Fibroblast of villous mesenchyme (primary cell): ENCODE measurements at regions not wholly inside any gene's neighbourhood (a gene's known extent, or its start where the extent isn't known, plus 50 kb on each side); places are given as distances from the start of the nearest gene placed in this dataset.
"Not testable (repeated sequence)": the region's sequence is repeated elsewhere in the genome, so short reads cannot be mapped to it uniquely, and the experiment has no call there.

Experiments used
- DNase-seq: peaks from one replicate; pipeline ENCODE4 v3.0.0-alpha.2; 2010; ENCODE audit warnings: low read depth
- H3K4me3 ChIP-seq: 2 replicates; pipeline ENCODE4 v1.5.1; 2011; ENCODE audit warnings: low read depth, mild to moderate bottlenecking, low read length
- TF ChIP-seq, protein P1 (sequence below): IDR thresholded peaks from 2 replicates; pipeline ENCODE4 v1.5.1; 2012; ENCODE audit warnings: low read depth, mild to moderate bottlenecking, low read length; ENCODE audit not compliant: insufficient read depth

- H3K4me3 ChIP-seq = no peak overlapping the region
- no peak for DNase-seq
- TF ChIP-seq, protein P1, sequence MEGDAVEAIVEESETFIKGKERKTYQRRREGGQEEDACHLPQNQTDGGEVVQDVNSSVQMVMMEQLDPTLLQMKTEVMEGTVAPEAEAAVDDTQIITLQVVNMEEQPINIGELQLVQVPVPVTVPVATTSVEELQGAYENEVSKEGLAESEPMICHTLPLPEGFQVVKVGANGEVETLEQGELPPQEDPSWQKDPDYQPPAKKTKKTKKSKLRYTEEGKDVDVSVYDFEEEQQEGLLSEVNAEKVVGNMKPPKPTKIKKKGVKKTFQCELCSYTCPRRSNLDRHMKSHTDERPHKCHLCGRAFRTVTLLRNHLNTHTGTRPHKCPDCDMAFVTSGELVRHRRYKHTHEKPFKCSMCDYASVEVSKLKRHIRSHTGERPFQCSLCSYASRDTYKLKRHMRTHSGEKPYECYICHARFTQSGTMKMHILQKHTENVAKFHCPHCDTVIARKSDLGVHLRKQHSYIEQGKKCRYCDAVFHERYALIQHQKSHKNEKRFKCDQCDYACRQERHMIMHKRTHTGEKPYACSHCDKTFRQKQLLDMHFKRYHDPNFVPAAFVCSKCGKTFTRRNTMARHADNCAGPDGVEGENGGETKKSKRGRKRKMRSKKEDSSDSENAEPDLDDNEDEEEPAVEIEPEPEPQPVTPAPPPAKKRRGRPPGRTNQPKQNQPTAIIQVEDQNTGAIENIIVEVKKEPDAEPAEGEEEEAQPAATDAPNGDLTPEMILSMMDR = no peak
These were observed 54.2 kb upstream of the PIK3R4 start for GRCh38 chr3:130800829-130801228.

DNA sequence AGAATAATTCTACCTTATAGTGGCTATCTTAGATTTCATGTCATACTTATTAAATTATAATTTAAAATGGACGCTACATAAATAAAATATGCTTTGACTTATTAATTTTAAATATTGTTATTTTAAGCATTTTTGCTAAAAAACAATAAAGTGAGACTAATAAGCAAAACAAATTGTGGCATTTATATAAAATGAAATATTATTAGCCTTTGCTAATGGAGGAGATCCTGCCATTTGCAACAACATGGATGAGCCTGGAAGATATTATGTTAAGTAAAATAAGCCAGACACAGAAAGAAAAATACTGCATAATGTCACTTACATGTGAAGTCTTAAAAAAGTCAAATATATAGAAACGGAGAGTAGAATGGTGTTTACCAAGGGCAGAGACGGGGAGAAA lies 54.8 kb upstream of the PIK3R4 start:
- TF ChIP-seq, protein P1 = no peak
- no peak overlapping the region for H3K4me3 ChIP-seq
- no peak for DNase-seq

- no peak for DNase-seq
- no peak overlapping the region for H3K4me3 ChIP-seq
- TF ChIP-seq, protein P1 = no peak
These were observed 64.9 kb upstream of the PIK3R4 start for GRCh38 chr3:130811557-130811956.

- TF ChIP-seq, protein P1 = no peak
- DNase-seq = no peak
- no peak overlapping the region for H3K4me3 ChIP-seq
These were observed 68.3 kb upstream of the PIK3R4 start for GRCh38 chr3:130814691-130815472.

DNA sequence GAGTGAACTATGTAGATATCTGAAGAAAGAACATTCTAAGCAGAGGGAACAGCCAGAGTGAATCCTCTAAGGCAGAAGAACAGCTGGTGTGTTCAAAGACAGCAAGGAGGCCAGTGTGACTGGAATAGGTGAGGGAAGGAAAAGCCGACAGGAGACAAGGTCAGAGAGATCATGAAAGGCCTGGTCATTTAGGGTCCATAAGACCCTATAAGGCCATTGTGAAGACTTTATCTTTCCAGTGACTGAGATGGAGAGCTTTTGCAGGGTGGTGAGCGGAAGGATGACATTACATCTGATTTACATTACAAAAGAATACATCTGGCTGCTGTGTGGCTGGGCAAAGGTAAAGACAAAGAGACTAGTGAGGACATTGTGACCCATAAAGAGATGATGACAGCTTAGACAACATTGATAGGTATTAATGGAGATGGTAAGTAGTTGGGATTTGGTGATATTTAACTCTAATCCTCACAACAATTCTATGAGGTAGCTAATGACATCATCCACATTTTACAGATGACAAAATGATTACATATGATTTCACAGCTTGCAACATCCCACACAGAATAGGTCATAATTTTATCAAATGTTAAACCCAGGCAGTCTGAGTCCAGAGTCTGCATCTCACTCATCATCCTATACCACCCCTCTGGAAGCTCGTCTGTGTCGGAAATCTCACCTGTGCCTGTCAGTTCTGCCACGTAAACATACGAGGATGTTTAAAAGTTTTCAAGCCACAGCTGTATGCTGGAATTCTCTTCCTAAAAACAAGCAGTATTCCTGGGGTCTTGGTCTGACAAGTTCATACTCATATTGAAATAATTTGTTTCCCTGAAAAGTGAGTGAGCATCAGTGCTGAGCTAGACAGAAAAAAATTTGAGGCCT lies 70.2 kb upstream of the PIK3R4 start:
- TF ChIP-seq, protein P1 = no peak
- no peak for DNase-seq
- no peak overlapping the region for H3K4me3 ChIP-seq

DNA sequence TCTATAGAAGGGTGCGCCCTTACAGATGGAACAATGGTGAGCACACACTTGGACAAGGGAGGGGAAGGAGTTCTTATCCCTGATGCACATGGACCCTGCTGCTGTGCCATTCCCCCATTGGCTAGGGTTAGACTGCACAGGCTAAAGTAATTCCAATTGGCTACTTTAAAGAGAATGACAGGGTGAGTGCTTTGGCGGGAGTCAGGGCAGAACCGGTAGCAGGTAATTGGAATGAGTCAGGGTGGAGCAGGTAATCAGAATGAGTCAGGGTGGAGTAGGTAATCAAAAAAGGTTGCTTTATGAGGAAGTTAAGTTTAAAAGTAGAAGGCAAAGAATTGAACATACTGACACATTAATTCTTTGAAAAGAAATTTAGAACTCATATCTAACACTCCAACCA lies 71.4 kb upstream of the PIK3R4 start:
- H3K4me3 ChIP-seq, DNase-seq: not testable (repeated sequence)

DNA sequence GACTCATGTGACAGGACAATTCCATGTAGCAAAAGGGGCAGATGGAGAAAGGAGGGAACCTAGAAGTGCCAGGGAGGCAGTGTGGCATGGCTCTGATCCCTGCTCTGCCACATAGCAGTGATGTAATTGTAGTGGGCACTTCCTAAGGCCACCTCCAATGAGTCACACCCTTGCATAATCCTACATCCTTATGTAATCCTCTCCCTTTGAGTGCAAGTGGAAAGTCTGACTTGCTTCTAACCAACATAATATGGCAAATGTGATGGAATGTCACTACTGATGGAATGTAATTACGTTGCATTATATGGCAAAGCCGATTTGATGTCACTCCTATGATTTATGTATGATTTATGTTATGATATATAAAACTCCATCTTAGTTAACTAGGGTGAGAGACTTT lies 72.9 kb upstream of the ATP2C1 start:
- H3K4me3 ChIP-seq = no peak overlapping the region
- DNase-seq = peak; percentile 61
- TF ChIP-seq, protein P1 = no peak
